Esophagus muscularis mucosa (tissue), 3 donors: ENCODE measurements at regions not wholly inside any gene's neighbourhood (a gene's known extent, or its start where the extent isn't known, plus 50 kb on each side); places are given as distances from the start of the nearest gene placed in this dataset.

Source experiments
- POLR2A ChIP-seq: fragments of 450-650 bp; IDR thresholded peaks from one replicate; pipeline ENCODE4 v1.6.1; 2017; ENCODE audit warnings: antibody characterized with exemption, moderate library complexity, mild to moderate bottlenecking, low read depth
- TF ChIP-seq, protein P1 (sequence below), 3 experiments: fragments of 200-600 bp in 2 of 3; fragments of 450-650 bp in 1 of 3; sonication (generic) in 2 of 3; IDR thresholded peaks; one replicate each; pipeline ENCODE4 v1.5.1; 2017 to 2019; ENCODE audit warnings: antibody characterized with exemption in 3 of 3, mild to moderate bottlenecking in 2 of 3, moderate library complexity in 1 of 3

DNA sequence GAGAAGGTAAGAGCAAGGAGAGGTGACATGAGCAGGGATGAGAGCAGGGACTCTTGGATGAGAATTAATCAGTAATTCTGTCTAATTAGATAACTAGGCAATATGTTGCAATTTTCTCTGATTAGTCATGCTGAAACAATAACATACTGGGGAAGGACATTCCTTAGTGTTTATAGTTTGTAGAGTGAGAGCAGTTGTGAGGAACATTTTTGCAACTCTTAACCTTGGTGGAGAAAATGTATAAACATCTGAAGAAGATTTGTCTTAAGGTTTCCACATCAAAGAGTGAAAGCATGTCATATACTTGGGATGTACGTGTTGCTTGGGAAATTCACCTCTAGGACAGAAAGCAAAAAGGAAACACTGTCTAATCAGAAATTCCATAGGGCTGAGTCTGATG, 955.4 kb upstream of the FANCL start:
- TF ChIP-seq, protein P1, sequence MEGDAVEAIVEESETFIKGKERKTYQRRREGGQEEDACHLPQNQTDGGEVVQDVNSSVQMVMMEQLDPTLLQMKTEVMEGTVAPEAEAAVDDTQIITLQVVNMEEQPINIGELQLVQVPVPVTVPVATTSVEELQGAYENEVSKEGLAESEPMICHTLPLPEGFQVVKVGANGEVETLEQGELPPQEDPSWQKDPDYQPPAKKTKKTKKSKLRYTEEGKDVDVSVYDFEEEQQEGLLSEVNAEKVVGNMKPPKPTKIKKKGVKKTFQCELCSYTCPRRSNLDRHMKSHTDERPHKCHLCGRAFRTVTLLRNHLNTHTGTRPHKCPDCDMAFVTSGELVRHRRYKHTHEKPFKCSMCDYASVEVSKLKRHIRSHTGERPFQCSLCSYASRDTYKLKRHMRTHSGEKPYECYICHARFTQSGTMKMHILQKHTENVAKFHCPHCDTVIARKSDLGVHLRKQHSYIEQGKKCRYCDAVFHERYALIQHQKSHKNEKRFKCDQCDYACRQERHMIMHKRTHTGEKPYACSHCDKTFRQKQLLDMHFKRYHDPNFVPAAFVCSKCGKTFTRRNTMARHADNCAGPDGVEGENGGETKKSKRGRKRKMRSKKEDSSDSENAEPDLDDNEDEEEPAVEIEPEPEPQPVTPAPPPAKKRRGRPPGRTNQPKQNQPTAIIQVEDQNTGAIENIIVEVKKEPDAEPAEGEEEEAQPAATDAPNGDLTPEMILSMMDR (IDR thresholded peaks at IDR 0.05), result no peak
- TF ChIP-seq POLR2A, result no peak
